Epithelial cell of prostate (primary cell): ENCODE measurements at regions not wholly inside any gene's neighbourhood (a gene's known extent, or its start where the extent isn't known, plus 50 kb on each side); places are given as distances from the start of the nearest gene placed in this dataset.

ENCODE experiments used
- DNase-seq: peaks from one replicate; pipeline ENCODE4 v3.0.0-alpha.2; 2011; ENCODE audit warnings: low read depth, low spot score
- H3K27ac ChIP-seq: fragments of 450-650 bp; 2 replicates; pipeline ENCODE4 v1.5.1; 2017; ENCODE audit warnings: mild to moderate bottlenecking

DNA sequence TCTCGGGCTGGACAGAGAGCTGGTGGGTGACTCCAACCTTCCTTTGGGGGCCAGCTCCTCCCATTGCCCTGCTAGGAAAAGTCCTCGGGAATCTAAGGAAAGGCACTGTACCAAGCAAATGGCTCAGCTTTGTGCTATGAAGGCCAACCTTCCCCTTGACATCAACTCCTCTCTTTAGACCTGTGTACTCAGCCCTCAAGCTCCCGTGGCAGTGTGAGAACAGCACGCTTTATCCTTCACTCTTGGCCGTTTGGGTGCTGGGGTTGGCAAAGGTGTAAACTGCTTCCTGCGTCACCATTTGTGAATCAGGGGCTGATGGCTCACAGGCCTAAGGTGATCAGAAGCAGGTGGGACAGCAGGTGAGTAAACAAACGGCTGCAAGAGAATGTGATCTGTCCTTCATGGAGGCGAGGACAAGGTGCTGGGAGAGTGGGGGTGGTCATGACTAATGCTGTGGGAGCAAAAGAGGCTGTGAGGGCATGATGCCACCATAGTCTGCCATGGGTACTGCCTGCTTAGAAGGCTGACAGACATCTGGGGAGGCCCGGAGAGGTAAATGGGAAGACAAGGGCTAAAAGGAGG is 165.2 kb upstream of the TPM1 start:
- H3K27ac ChIP-seq, result no peak overlapping the region

DNA sequence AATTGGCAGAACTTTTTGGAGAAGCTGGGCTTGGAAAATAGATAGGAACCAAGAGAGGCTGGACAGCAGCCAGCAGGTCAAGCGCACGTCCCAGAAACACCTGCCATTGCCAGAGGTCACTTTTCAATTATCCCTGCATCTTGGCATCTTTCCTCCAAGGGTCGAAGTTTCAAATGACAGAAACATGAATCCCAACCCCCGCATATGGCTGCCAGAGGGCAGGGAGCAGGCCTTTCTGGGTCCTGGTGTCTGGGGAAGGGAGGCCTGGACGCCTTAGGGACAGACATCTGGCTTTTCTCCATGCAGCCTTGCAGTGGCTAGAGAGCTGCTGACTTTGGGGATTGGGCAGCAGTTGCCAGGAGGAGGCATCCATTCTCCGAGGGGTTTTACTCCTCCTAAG is 164.5 kb upstream of the TPM1 start:
- DNase-seq, result no peak
- no peak overlapping the region for H3K27ac ChIP-seq

More for the DNA sequence above, 165.2 kb upstream of the TPM1 start:
- DNase-seq, result no peak

DNA sequence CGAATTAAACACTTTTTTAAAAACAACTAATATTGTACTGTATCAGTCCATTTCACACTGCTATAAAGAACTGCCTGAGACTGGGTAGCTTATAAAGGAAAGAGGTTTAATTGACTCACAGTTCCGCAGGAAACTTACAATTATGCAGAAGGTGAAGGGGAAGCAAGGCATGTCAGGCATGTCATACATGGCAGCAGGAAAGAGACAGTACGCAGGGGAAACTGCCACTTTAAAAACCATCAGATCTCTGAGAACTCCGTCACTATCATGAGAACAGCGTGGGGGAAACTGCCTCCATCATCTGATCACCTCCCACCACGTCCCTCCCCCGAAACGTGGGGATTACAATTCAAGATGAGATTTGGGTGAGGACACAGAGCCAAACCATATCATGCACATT is 162.8 kb upstream of the TPM1 start:
- H3K27ac ChIP-seq, result no peak overlapping the region
- no peak for DNase-seq

DNA sequence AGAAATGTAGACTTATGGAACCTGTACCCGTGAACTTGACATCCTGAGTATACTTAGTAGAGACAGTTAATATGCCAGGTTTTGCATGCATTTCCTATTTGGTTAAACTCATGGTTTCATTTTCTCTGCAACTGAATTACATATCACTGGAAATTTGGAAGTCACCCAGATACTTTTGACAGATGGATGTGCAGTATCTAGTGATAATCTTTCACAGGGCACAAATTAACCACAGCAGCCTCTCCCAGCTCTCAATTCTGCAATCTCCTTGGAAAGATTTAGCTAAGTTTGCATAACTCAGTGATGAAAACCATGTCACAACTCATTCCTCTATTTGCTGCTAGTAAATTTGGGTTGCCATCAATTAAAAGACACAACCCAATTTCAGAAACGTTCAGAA is 162.3 kb upstream of the TPM1 start:
- no peak overlapping the region for H3K27ac ChIP-seq
- DNase-seq, result no peak

DNA sequence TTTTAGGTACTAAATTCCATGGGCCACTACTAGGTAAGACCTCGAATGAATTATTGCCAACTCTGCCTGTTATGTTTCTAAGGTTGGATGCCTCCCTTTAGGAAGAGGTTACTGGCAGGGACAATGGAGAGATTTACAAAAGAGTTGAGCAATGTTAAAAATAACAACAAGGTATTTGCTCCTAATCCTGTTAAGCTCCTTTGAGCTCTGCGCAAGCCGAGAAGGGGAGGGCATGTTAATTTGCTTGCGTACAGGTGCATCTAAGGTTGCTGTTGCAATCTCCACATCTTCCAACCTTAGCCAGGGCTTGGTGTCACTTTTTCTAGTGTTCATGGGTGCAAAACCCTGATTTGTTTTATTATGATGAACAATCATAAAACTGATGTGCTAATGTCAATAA is 161.5 kb upstream of the TPM1 start:
- DNase-seq, result no peak
- H3K27ac ChIP-seq, result no peak overlapping the region

DNA sequence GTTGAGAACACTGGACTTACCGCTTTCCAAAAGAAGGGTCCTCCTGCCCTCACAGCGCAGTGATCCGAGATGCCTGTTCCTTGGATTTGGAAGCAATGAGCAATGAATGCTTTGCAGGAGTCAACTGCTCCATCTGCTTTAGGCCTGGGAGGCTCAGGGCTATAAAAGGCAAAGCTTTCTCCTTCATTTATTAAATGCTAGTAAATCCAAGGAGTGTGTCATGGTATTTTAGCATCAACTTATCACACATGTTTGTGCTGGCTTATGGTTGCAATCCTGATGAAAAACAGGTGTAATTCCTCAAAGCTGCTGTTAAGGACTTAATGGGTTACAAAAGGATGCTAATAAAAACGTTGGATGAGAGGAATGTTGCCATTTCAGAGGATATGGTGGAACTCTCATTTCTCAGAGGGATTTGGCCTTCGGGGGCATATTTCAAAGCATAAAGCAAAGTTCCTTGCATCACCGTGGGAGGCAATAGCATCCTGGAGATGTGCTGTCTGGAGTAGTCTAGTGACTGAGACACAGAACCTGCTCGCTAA is 158.5 kb upstream of the TPM1 start:
- H3K27ac ChIP-seq, result no peak overlapping the region
- DNase-seq, result no peak

DNA sequence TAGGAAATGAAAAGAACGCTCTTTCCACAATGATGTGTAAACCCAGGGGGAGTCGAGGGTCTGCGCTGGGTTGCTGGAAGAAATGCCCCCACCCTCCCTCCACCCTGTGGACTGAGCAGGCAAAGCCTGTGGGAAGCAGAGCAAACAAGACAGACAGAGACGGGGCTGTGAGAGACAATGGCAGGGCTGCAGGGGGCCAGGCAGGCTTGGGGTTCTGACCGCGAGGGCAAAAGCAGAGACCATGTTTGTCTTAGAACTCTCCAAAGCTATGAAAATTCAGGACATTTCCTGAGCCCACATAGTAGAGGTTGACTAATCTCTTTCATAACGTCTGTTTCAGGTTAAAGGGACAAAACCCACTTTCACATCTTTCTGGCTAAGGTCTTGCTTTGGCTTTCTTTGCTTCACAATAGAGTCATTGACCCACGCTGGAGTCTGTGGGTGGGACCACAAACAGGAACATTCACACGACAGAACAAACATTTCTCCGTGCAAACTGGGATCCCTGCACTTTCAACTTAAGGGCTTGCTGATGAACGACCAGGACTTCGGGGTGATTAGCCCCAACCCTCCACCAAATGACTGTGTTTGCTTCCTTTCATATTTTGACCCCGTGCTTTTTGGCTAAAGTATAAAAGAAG is 156.0 kb upstream of the TPM1 start:
- DNase-seq, result no peak
- no peak overlapping the region for H3K27ac ChIP-seq

DNA sequence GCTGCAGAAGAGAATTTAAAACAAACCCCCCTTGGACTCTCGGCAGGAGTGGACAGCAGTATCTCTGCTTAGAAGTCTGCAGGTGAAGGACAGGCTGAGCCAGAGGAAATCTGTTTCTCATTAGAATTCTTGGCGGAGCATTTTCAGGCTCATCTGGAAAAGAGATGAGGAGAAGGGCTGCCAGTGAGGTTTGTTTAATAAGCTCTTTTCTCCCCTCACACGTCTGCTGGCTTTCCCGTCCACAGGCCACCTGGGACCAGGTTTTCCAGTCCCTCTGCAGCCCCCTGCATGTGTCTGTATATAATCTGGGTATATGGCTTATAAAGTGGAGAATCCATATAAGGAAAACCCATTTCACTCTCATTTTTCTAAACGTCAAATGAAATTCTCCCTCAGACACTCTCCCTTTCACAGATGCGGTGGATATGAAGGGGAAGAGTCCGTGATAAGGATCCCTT is 155.4 kb upstream of the TPM1 start:
- no peak for DNase-seq
- no peak overlapping the region for H3K27ac ChIP-seq

DNA sequence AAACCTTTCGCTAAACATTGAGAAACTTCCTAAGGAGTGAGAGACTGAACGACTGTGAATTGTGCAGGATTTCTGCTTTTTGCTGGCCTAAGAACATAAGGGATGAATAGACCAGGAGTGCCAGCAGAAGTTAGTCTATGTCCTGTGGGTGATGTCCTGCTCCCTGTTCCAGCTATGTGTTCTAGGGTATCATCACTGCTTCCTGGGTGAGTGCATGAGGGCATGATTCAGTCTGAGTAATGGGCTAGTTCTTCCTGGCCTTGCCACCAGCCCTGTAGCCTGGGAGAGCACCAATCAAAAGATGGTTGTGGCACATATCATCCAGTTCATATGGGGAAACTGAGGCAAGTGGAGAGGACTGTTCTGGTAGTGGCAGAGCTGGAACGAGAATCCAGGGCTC is 153.9 kb upstream of the TPM1 start:
- DNase-seq, result no peak
- H3K27ac ChIP-seq, result no peak overlapping the region

DNA sequence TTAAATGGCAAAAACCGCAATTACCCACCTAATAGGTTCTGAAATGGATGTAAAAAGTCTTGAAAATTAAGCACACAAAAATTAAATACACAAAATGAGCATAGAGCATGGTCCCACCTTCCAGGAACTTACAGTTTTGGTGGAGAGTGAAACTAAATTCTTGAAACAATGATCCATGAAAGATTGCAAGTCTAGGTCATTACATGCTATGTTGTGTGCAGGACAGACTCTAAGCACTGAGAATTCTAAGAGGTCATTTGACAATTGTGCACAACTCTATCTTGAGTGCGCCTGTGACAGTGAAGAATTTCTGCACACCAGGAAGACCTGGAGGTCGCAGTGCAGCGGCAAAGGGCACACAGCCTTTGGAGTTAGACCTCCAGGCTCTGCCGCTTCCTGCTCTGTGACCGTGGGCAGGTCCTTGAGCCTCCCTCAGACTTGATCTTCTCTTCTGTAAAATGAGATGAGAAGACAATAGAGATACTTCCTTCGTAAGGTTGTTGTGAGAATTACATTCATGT is 153.3 kb upstream of the TPM1 start:
- DNase-seq, result no peak
- no peak overlapping the region for H3K27ac ChIP-seq

DNA sequence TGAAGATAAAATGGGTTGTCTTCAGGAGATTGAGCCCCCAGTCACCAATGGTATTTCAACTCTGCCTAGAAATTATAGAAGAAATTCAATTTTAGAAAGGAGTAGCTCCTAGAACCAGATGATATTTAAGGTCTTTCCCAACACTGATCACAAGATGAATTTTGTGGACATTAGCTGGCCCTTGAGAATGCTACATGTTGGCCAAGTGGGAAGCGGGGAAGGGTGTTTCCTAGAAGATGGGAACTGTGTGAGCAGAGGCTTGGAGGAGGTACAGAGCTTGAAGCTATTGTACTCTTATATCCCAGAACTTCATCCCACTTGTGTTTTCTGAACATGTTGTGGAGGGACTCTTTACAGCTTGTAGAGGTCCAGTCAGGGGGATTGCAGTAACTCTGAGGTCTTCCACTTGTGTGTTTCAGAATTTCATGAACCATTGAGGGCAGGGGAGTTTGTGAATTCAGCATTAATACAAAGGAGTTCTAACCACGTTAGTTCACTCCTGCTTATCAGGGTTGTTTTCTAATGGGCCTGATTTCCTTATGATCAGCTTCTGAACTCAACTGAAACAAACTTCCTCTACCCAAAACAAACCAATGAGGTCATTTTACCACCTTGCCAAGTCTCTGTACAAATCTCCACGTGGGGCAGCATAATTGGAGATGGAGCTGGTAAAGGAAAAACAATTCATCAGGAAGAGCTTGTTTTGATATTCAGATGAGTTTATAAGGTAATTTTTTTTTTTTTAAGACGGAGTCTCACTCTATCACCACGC is 152.6 kb upstream of the TPM1 start:
- no peak for DNase-seq
- H3K27ac ChIP-seq, result no peak overlapping the region

DNA sequence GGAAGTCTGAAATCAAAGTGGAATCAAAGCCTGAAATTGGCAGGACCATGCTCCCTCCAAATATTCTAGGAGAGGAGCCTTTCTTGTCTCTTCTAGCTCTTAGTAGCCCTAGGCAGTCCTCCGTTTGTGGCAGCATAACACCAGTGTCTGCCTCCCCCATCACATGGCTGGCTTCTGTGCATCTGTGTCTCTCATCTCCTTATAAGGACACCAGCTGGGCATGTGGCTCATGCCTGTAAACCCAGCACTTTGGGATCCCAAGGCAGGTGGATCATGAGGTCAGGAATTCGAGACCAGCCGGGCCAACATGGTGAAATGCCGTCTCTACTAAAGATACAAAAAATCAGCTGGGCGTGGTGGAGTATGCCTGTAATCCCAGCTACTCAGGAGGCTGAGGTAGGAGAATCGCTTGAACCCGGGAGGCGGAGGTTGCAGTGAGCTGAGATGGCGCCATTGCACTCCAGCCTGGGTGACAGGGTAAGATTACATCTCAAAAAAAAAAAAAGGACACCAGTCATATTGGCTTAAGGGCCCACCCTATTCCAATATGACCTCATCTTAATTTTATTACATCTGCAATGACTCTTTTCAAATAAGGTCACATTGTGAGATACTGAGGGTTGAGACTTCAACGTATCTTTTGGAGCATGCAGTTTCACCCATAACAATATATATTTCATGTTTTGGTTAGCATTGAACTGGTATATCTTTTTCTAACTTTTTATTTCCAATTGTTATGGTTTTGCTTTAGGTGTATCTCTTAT is 148.0 kb upstream of the TPM1 start:
- H3K27ac ChIP-seq, result peak overlapping the region; percentile 100
- no peak for DNase-seq

DNA sequence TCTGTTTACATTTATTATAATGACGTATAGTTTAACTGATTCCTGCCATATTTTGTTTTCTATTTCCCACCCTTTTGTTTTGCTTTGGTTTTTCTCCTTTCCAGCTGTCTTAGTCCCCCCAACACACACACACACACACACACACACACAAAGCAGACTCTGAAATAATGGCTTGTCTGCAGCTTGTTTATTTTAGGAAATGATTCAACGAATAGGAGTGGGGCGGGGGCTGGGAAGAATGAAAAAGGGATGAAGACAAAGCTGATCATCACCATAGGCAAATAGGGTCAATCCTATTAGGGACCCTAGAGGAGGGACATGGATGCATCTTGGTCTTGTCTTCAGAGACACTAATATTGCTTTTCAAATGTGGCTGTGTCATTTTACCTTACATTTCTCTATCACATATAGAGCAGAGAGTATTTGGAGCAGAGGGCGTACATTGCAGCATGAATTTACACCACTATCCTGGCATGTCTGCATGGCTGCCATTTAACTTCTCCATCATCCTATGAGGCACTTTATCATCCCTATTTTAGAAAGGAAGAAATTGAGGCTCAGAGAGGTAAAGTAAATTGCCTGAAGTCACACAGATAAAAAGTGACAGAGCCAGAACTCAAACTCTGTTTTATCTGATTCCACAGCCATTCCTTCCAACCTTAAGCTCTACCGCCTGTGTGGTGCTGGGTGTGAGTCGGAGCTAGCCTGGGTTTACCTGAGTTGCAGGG is 147.2 kb upstream of the TPM1 start:
- H3K27ac ChIP-seq, result peak overlapping the region; percentile 100
- DNase-seq, result no peak

DNA sequence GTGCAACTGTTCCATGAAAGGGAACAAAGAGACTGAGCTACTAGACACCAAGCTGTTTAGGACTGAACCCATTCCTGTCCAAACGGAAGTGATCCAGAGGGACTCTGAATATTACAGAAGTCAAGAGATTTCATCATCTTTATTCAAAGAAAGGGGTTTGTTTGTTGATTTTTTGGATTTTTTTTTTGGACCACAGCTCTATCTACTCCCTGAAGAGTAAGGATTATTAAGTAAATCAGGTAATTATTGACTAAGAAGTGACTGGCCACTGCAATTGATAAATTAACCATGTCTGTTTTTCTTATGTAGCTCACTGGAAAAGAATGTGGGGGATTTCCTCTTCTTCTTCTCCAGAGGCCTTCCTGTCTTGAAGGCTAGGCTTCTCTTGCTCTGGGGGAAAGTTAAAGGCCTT is 146.6 kb upstream of the TPM1 start:
- DNase-seq, result peak; percentile 46
- peak overlapping the region; percentile 100 for H3K27ac ChIP-seq

DNA sequence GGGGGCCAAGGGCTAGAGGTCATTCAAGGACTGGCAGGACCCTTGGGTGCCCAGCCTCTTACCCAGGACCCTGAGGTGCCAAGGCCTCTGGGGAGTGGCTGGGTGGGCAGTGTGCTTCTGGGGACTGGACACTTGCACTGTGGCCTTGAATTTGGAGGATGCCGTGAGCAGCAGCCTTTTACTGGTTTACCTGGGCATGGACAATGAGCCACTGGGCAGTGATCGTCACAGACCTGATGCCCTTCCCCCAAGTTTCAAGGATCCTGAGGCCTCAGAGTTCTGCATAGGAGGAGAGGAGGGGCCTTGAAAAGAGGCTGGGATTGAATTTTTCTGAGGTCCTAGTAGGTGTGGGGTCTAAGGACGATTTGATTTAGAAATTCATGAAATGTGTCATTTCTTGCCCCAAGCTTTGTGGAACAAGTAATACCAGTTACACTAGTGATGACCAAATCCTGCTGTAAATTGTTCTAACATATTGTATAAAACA is 146.1 kb upstream of the TPM1 start:
- peak; percentile 67 for DNase-seq
- H3K27ac ChIP-seq, result peak overlapping the region; percentile 100

DNA sequence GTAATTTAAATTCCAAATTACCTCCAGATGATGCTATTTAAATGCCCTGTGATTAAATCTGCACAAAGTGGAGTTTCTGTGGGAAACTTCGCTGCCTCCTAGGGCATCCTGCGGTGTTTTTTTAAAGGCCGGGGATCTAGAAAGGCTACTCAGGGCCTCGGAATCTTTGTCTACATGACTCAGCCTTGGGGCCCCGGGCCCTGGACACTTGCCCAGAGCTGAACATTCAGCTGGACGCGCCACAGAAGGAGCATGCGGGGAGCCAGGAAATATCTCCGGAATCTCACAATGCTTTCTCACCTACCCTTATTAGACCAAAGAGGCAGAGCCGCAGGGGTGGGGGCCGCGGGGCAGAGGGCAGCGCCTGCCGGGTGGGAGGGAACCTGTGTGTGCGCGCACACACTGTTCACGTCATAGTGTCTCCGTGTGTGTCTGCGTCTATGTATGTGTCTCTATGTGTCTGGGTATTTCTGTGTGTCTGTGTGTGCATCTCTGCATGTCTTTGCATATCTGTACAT is 145.5 kb upstream of the TPM1 start:
- peak overlapping the region; percentile 100 for H3K27ac ChIP-seq
- peak; percentile 88 for DNase-seq

DNA sequence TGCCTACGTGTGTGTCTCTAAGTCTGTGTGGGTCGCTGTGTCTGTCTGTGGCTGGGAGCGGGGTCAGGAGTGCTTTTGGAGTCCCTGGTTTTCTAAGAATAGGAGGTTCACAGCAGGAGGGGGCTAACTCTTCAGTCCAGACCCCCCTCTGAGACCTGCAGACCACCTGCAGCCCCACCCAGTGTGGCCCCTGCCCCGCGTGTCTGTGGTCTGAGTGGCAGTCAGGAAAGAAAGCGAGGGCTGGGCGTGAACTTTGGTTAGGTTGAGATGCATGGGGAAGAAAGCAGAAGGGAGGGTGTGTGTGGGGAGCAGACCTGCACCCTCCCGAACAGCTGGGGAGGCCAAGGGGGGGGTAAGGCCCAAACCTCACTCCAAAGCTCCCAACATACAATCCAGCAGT is 144.9 kb upstream of the TPM1 start:
- H3K27ac ChIP-seq, result peak overlapping the region; percentile 100
- DNase-seq, result no peak

DNA sequence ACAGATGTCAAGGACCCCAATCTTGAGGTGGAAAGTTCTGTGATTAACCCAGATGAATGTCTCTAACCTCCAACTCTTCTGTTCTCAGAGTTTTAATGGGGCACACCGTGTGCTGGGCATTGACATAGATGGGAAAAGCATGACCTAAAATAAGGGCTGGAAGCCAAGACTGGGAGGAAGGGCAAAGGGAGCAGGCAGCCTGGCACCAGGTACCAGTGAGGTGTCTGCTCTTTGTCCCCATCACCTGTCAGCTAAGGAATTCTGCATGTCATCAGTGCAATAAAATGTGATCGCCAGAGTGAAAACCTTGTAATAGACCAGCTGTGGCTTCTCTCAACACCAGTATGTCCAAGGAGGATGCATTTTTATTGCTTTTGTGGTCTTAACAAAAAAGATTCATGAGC is 143.5 kb upstream of the TPM1 start:
- no peak overlapping the region for H3K27ac ChIP-seq
- no peak for DNase-seq

DNA sequence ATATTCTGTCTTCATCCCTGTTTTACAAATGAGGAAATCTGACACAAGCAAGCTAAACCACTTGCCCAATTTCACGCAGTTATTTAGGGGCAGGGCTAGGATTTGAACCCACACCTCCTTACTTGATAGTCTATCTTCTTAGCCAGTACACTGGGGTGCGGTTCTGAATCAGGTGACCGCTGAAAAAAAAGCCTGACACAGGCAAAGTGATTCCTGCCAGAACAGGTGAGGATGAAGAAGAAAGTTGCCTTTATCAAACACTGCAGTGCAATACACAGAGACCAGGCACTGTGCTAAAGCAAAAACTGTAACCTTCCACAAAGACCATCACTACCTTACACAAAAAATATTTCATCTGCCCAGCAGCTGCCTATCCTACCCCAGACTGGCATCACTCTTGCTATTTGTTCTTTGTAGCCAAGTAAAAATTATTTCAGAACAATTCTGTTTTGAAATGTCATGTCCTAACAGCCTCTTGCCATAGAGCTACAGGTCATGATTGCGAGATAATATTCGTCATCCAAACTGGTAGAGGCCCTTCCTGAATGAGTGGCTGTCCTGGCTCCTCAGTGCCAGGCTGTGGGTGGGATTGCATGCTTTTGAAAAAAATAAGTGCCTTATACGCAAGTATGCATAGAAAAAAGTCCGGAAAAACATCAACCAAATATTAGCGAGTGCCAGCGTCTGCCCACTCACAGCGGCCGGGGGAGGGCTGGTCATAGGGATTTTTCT is 142.3 kb upstream of the TPM1 start:
- no peak for DNase-seq
- H3K27ac ChIP-seq, result peak overlapping the region; percentile 30
